ENCODE measurements at regions not wholly inside any gene's neighbourhood (a gene's known extent, or its start where the extent isn't known, plus 50 kb on each side); places are given as distances from the start of the nearest gene placed in this dataset.
A peak's percentile ranks its signal among the peaks of the same experiment; 100 is the strongest.
"Not testable (repeated sequence)": the region's sequence is repeated elsewhere in the genome, so short reads cannot be mapped to it uniquely, and the experiment has no call there.

DNA sequence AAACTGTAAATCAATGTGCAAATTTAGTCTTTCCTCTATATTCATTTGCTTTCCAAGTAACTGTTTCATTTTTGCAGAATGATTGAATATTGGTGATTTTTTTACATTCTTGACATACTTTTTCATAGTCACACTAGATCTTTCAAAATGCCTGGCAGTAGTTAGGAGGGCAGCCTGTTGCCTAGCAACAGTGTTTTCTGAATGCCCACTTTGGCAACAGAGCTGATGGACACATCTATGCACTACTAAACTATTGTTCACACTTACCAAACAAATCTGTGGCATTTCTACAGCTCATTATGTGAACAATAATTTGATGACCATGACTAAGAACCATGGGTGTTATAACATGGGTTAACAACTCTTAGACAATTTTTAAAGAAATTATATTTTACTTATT is 438.0 kb upstream of the IMPG1 start:
- Histone ChIP-seq H3K4me1 (ENCODE audit: insufficient read depth) (no peaks in the 10 kb centered on the region), H3K27ac (ENCODE audit: low read depth) (no peak overlapping the region), H3K36me3 (ENCODE audit: insufficient read depth) (no peaks in the 10 kb centered on the region), H3K4me3 (ENCODE audit: low read depth, low read length) (no peak overlapping the region)
- no peak for DNase-seq (ENCODE audit: extremely low spot score)

GRCh38 chr6:76509397-76509796 is 436.9 kb upstream of the IMPG1 start:
- H3K4me3 ChIP-seq (ENCODE audit: low read depth, low read length): no peak overlapping the region
- 83% methylated on average over 2 of the region's 2 CpGs for whole genome bisulfite sequencing
- no peaks in the 10 kb centered on the region for H3K4me1 ChIP-seq (ENCODE audit: insufficient read depth)
- H3K36me3 ChIP-seq (ENCODE audit: insufficient read depth): no peaks in the 10 kb centered on the region
- no peak for DNase-seq (ENCODE audit: extremely low spot score)
- no peak overlapping the region for H3K27ac ChIP-seq (ENCODE audit: low read depth)

DNA sequence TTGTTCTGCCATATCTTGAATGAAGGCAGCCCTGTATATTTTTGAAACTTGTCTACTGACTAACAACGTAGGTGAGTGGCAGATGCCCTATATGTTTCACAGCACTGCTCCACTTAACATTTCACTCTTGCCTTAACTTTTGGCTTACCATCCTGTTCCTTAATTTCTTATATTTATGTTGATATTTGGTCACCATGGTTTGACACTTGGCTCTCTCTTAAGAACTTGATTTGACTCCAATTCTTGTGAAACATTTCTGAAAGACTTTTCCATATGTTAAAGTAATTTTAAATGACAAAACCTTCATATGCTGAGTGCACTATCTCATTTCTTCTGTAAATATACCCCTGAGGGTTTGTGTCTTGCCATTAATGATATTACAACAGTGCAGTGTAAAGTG is 434.3 kb upstream of the IMPG1 start:
- no peak for DNase-seq (ENCODE audit: extremely low spot score)
- Histone ChIP-seq H3K4me3 (ENCODE audit: low read depth, low read length) (no peak overlapping the region), H3K36me3 (ENCODE audit: insufficient read depth) (no peaks in the 10 kb centered on the region), H3K4me1 (ENCODE audit: insufficient read depth) (no peaks in the 10 kb centered on the region), H3K27ac (ENCODE audit: low read depth) (no peak overlapping the region)
- WGBS: 71% methylated on average over 1 of the region's 1 CpG

DNA sequence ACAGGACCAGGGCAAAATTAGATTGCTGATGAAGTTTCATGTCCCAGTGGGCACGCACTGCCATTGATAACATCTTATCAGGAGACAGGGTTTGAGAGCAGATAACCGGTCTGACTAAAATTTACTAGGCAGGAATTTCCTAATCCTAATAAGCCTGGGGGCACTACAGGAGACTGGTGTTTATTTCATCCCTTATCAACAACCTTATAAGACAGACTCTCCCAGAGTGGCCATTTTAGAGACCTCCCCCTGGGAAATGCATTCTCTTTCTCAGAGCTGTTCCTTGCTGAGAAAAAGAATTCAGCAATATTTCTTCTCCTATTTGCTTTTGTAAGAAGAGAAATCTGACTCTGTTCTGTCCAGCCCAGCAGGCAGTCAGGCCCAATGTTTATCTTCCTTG is 423.4 kb upstream of the IMPG1 start:
- Histone ChIP-seq H3K36me3 (ENCODE audit: insufficient read depth) (no peaks in the 10 kb centered on the region), H3K27ac (ENCODE audit: low read depth) (no peak overlapping the region), H3K4me1 (ENCODE audit: insufficient read depth) (no peaks in the 10 kb centered on the region), H3K4me3 (ENCODE audit: low read depth, low read length) (no peak overlapping the region)
- no peak for DNase-seq (ENCODE audit: extremely low spot score)
- 65% methylated on average over 2 of the region's 2 CpGs for WGBS

DNA sequence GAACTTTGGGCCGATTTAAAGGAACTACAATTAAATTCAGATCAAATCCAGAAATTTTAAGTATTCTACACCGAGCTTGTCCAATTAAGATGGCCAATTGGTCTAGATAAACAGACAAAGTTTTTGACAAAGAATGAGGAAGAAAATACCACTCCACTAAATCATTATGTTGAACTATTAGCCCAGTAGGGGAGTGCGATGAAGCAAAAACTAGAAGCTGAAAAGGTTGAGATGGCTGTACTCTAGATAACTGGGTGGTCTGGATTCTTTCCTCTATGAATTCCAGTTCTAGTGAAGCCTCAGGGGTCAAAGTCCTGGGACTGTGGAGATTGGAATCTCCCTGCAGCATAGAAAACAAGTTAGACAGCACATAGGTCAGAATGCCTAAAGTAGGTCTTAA is 418.9 kb upstream of the IMPG1 start:
- H3K27ac ChIP-seq (ENCODE audit: low read depth); H3K36me3 ChIP-seq (ENCODE audit: insufficient read depth); H3K4me3 ChIP-seq (ENCODE audit: low read depth, low read length); H3K4me1 ChIP-seq (ENCODE audit: insufficient read depth); DNase-seq (ENCODE audit: extremely low spot score): not testable (repeated sequence)
- WGBS: 88% methylated on average over 3 of the region's 3 CpGs

GRCh38 chr6:76490456-76490855 is 418.0 kb upstream of the IMPG1 start:
- peak; percentile 2 for DNase-seq (ENCODE audit: extremely low spot score)
- Histone ChIP-seq H3K36me3 (ENCODE audit: insufficient read depth) (no peaks in the 10 kb centered on the region), H3K27ac (ENCODE audit: low read depth) (no peak overlapping the region), H3K4me3 (ENCODE audit: low read depth, low read length) (no peak overlapping the region), H3K4me1 (ENCODE audit: insufficient read depth) (no peaks in the 10 kb centered on the region)

- Histone ChIP-seq H3K27ac (ENCODE audit: low read depth) (no peak overlapping the region), H3K36me3 (ENCODE audit: insufficient read depth) (no peaks in the 10 kb centered on the region), H3K4me3 (ENCODE audit: low read depth, low read length) (no peak overlapping the region), H3K4me1 (ENCODE audit: insufficient read depth) (no peaks in the 10 kb centered on the region)
- no peak for DNase-seq (ENCODE audit: extremely low spot score)
- WGBS: 41% methylated on average over 3 of the region's 3 CpGs
Observed at GRCh38 chr6:76481101-76481500, 408.6 kb upstream of the IMPG1 start.

GRCh38 chr6:76472858-76473257 is 400.4 kb upstream of the IMPG1 start:
- Histone ChIP-seq H3K36me3 (ENCODE audit: insufficient read depth) (no peaks in the 10 kb centered on the region), H3K4me3 (ENCODE audit: low read depth, low read length) (no peak overlapping the region), H3K27ac (ENCODE audit: low read depth) (no peak overlapping the region), H3K4me1 (ENCODE audit: insufficient read depth) (no peaks in the 10 kb centered on the region)
- WGBS: 77% methylated on average over 2 of the region's 2 CpGs
- no peak for DNase-seq (ENCODE audit: extremely low spot score)

- 91% methylated on average over 4 of the region's 4 CpGs for WGBS
- H3K4me1 ChIP-seq (ENCODE audit: insufficient read depth): no peaks in the 10 kb centered on the region
- DNase-seq (ENCODE audit: extremely low spot score): no peak
- no peak overlapping the region for H3K4me3 ChIP-seq (ENCODE audit: low read depth, low read length)
- no peak overlapping the region for H3K27ac ChIP-seq (ENCODE audit: low read depth)
- no peaks in the 10 kb centered on the region for H3K36me3 ChIP-seq (ENCODE audit: insufficient read depth)
Observed at GRCh38 chr6:76466286-76466685, 393.8 kb upstream of the IMPG1 start.

DNA sequence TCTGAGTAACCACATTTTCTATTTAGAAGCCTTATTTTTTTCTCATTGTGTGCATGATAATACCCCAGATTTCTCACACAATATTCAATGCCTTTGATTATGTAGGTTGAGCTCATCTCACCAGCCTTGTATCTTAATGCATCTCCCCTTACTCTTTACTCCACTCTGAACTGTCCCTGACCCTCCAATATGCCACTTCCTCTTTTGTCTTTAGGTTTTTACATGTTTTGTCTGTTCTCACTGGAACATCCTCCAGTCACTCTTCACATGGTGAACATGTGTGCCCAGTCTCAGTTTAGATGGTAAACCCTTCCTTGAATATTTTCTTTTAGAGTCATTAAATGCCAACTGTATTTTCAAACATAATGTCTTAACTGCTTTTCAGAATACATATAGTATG is 392.9 kb upstream of the IMPG1 start:
- Histone ChIP-seq H3K4me3 (ENCODE audit: low read depth, low read length) (no peak overlapping the region), H3K4me1 (ENCODE audit: insufficient read depth) (no peaks in the 10 kb centered on the region), H3K27ac (ENCODE audit: low read depth) (no peak overlapping the region), H3K36me3 (ENCODE audit: insufficient read depth) (no peaks in the 10 kb centered on the region)
- no peak for DNase-seq (ENCODE audit: extremely low spot score)

GRCh38 chr6:76453270-76453669 is 380.8 kb upstream of the IMPG1 start:
- DNase-seq (ENCODE audit: extremely low spot score): no peak
- Histone ChIP-seq H3K27ac (ENCODE audit: low read depth) (no peak overlapping the region), H3K36me3 (ENCODE audit: insufficient read depth) (no peaks in the 10 kb centered on the region), H3K4me3 (ENCODE audit: low read depth, low read length) (no peak overlapping the region), H3K4me1 (ENCODE audit: insufficient read depth) (no peaks in the 10 kb centered on the region)
- WGBS: 94% methylated on average over 15 of the region's 15 CpGs

- Histone ChIP-seq H3K27ac (ENCODE audit: low read depth) (no peak overlapping the region), H3K4me3 (ENCODE audit: low read depth, low read length) (no peak overlapping the region), H3K4me1 (ENCODE audit: insufficient read depth) (no peaks in the 10 kb centered on the region), H3K36me3 (ENCODE audit: insufficient read depth) (no peaks in the 10 kb centered on the region)
- no peak for DNase-seq (ENCODE audit: extremely low spot score)
- WGBS: 89% methylated on average over 20 of the region's 20 CpGs
Observed at GRCh38 chr6:76451926-76452709, 379.7 kb upstream of the IMPG1 start.

DNA sequence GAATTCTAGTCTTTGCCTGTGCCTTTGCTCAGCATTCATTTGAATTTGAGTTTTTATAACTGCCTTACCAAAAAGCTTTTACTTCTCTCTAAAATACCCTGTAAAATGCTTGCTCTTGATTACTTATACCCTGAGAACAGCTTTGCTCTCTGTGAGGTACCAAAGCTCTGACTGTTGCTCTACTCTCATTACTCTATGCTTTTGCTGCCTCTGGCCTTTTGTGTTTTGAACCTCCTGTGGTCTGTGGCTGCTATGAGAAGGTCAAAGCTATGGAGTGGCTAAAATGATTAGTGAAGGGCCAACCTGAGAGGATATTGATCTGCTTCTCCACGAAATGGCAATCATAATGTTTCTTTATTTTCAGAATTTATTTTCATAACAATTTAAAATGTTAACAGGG is 375.6 kb upstream of the IMPG1 start:
- no peak overlapping the region for H3K4me3 ChIP-seq (ENCODE audit: low read depth, low read length)
- WGBS: 58% methylated on average over 1 of the region's 1 CpG
- H3K27ac ChIP-seq (ENCODE audit: low read depth): no peak overlapping the region
- no peak for DNase-seq (ENCODE audit: extremely low spot score)
- H3K36me3 ChIP-seq (ENCODE audit: insufficient read depth): no peaks in the 10 kb centered on the region
- no peaks in the 10 kb centered on the region for H3K4me1 ChIP-seq (ENCODE audit: insufficient read depth)

GRCh38 chr6:76441875-76442274 is 369.4 kb upstream of the IMPG1 start:
- H3K36me3 ChIP-seq (ENCODE audit: insufficient read depth): no peaks in the 10 kb centered on the region
- no peaks in the 10 kb centered on the region for H3K4me1 ChIP-seq (ENCODE audit: insufficient read depth)
- no peak overlapping the region for H3K27ac ChIP-seq (ENCODE audit: low read depth)
- no peak overlapping the region for H3K4me3 ChIP-seq (ENCODE audit: low read depth, low read length)
- DNase-seq (ENCODE audit: extremely low spot score): no peak
- 60% methylated on average over 3 of the region's 3 CpGs for WGBS

GRCh38 chr6:76439811-76440210 is 367.3 kb upstream of the IMPG1 start:
- no peaks in the 10 kb centered on the region for H3K36me3 ChIP-seq (ENCODE audit: insufficient read depth)
- WGBS: 91% methylated on average over 2 of the region's 2 CpGs
- no peaks in the 10 kb centered on the region for H3K4me1 ChIP-seq (ENCODE audit: insufficient read depth)
- DNase-seq (ENCODE audit: extremely low spot score): no peak
- H3K27ac ChIP-seq (ENCODE audit: low read depth): no peak overlapping the region
- no peak overlapping the region for H3K4me3 ChIP-seq (ENCODE audit: low read depth, low read length)
